Lower leg skin (tissue), 4 donors: ENCODE measurements at regions not wholly inside any gene's neighbourhood (a gene's known extent, or its start where the extent isn't known, plus 50 kb on each side); places are given as distances from the start of the nearest gene placed in this dataset.
"Not testable (repeated sequence)": the region's sequence is repeated elsewhere in the genome, so short reads cannot be mapped to it uniquely, and the experiment has no call there.

Experiments used
- DNase-seq, 2 donors: peaks; one replicate each; pipeline ENCODE4 v3.0.0-alpha.2; 2019; ENCODE audit warnings: low spot score in 2 of 2
- H3K4me3 ChIP-seq: fragments of 200-600 bp; sonication (generic); 2 replicates; pipeline ENCODE4 v1.5.1; 2017; ENCODE audit warnings: mild to moderate bottlenecking, low read depth; ENCODE audit not compliant: poor library complexity, severe bottlenecking
- CTCF ChIP-seq, 3 donors: fragments of 450-650 bp; IDR thresholded peaks; one replicate each; pipeline ENCODE4 v1.5.1; 2016; ENCODE audit warnings: antibody characterized with exemption in 3 of 3, mild to moderate bottlenecking in 3 of 3, moderate library complexity in 2 of 3
- POLR2A ChIP-seq, 2 donors: fragments of 450-650 bp; IDR thresholded peaks; one replicate each; pipeline ENCODE4 v1.6.1; 2016 to 2017; ENCODE audit warnings: antibody characterized with exemption in 2 of 2, mild to moderate bottlenecking in 1 of 2, moderate library complexity in 1 of 2
- WGBS, 2 donors: methylation state at CpG; one replicate each; pipeline ENCODE4 v1.1.5; 2018; 5-methylcytosine and 5-hydroxymethylcytosine counted together
- intact Hi-C: fragments of 100-400 bp; cut with DNase I; formaldehyde crosslinking; loops from one replicate; pipeline ENCODE4 v1.15.0; 2023; ENCODE audit warnings: low total_unique reads

- no peak for DNase-seq
- no peak overlapping the region for H3K4me3 ChIP-seq
- 78 to 80% methylated on average over 3 of the region's 3 CpGs for WGBS, 2 donors
- TF ChIP-seq POLR2A (IDR thresholded peaks at IDR 0.05) (no peak), CTCF (IDR thresholded peaks at IDR 0.05) (no peak)
- intact Hi-C loops, result no loop called here
These were observed 153.6 kb downstream of the HRH4 start for GRCh38 chr18:24613896-24614640.

- DNase-seq, result no peak
- WGBS, 2 donors, result 50 to 60% methylated on average over 3 of the region's 3 CpGs
- intact Hi-C loops, result no loop called here
- H3K4me3 ChIP-seq, result no peak overlapping the region
- TF ChIP-seq CTCF (IDR thresholded peaks at IDR 0.05) (no peak), POLR2A (IDR thresholded peaks at IDR 0.05) (no peak)
These were observed 156.2 kb downstream of the HRH4 start for GRCh38 chr18:24616653-24617052.

GRCh38 chr18:24624421-24624820, 164.0 kb downstream of the HRH4 start:
- H3K4me3 ChIP-seq, DNase-seq, intact Hi-C loops: not testable (repeated sequence)
- 60% methylated on average over 2 of the region's 17 CpGs; no CpG with 5 or more reads in 1 of the 2 donors for WGBS, 2 donors

- 42 to 43% methylated on average over 4 of the region's 4 CpGs for WGBS, 2 donors
- intact Hi-C loops, result no loop called here
- no peak for DNase-seq
These were observed 167.3 kb downstream of the HRH4 start for GRCh38 chr18:24627644-24628315.

GRCh38 chr18:24628326-24628725, 167.9 kb downstream of the HRH4 start:
- no peak for DNase-seq
- 58 to 72% methylated on average over 1 of the region's 1 CpG for WGBS, 2 donors
- intact Hi-C loops, result no loop called here
- no peak for TF ChIP-seq POLR2A (IDR thresholded peaks at IDR 0.05)
- no peak for TF ChIP-seq CTCF (IDR thresholded peaks at IDR 0.05)
- H3K4me3 ChIP-seq, result no peak overlapping the region

More at GRCh38 chr18:24627644-24628315, 167.3 kb downstream of the HRH4 start:
- H3K4me3 ChIP-seq, result no peak overlapping the region
- no peak for TF ChIP-seq CTCF (IDR thresholded peaks at IDR 0.05)

GRCh38 chr18:24629921-24630320, 169.5 kb downstream of the HRH4 start:
- intact Hi-C loops, result no loop called here
- TF ChIP-seq POLR2A (IDR thresholded peaks at IDR 0.05) (no peak), CTCF (IDR thresholded peaks at IDR 0.05) (no peak)
- DNase-seq, result no peak
- 63 to 70% methylated on average over 3 of the region's 3 CpGs for WGBS, 2 donors
- no peak overlapping the region for H3K4me3 ChIP-seq
